ENCODE measurements at regions not wholly inside any gene's neighbourhood (a gene's known extent, or its start where the extent isn't known, plus 50 kb on each side); places are given as distances from the start of the nearest gene placed in this dataset.
"Not testable (repeated sequence)": the region's sequence is repeated elsewhere in the genome, so short reads cannot be mapped to it uniquely, and the experiment has no call there.

- no peak overlapping the region for H3K27ac ChIP-seq
- TF ChIP-seq CTCF (IDR thresholded peaks at IDR 0.05) (no peak), ZFX (IDR thresholded peaks at IDR 0.05; ENCODE audit: borderline replicate concordance) (no peak)
Measured at GRCh38 chr1:188794969-188795368, 1682.7 kb downstream of the BRINP3 start.

- not testable (repeated sequence) for H3K27ac ChIP-seq
Measured at GRCh38 chr1:188812153-188812552, 1665.5 kb downstream of the BRINP3 start.

- not testable (repeated sequence) for H3K27ac ChIP-seq
Measured at GRCh38 chr1:188812836-188813573, 1664.7 kb downstream of the BRINP3 start.

- no peak for TF ChIP-seq CTCF (IDR thresholded peaks at IDR 0.05)
- no peak for TF ChIP-seq ZFX (IDR thresholded peaks at IDR 0.05; ENCODE audit: borderline replicate concordance)
- H3K27ac ChIP-seq = no peak overlapping the region
Measured at GRCh38 chr1:188817814-188818213, 1659.8 kb downstream of the BRINP3 start.

- H3K27ac ChIP-seq = no peak overlapping the region
- no peak for TF ChIP-seq CTCF (IDR thresholded peaks at IDR 0.05)
- TF ChIP-seq ZFX (IDR thresholded peaks at IDR 0.05; ENCODE audit: borderline replicate concordance) = no peak
Measured at GRCh38 chr1:188822248-188822647, 1655.4 kb downstream of the BRINP3 start.

GRCh38 chr1:188825471-188825870 lies 1652.2 kb downstream of the BRINP3 start:
- TF ChIP-seq CTCF (IDR thresholded peaks at IDR 0.05) (no peak), ZFX (IDR thresholded peaks at IDR 0.05; ENCODE audit: borderline replicate concordance) (no peak)
- no peak overlapping the region for H3K27ac ChIP-seq

GRCh38 chr1:188826800-188827199 lies 1650.9 kb downstream of the BRINP3 start:
- H3K27ac ChIP-seq = no peak overlapping the region
- no peak for TF ChIP-seq ZFX (IDR thresholded peaks at IDR 0.05; ENCODE audit: borderline replicate concordance)
- no peak for TF ChIP-seq CTCF (IDR thresholded peaks at IDR 0.05)

GRCh38 chr1:188827400-188827799 lies 1650.3 kb downstream of the BRINP3 start:
- no peak overlapping the region for H3K27ac ChIP-seq

GRCh38 chr1:188841111-188841696 lies 1636.5 kb downstream of the BRINP3 start:
- not testable (repeated sequence) for H3K27ac ChIP-seq

More at GRCh38 chr1:188827400-188827799, 1650.3 kb downstream of the BRINP3 start:
- TF ChIP-seq CTCF (IDR thresholded peaks at IDR 0.05) (no peak), ZFX (IDR thresholded peaks at IDR 0.05; ENCODE audit: borderline replicate concordance) (no peak)

All from 22Rv1 (cell line).